Renal cortical epithelial cell (primary cell): ENCODE measurements at regions not wholly inside any gene's neighbourhood (a gene's known extent, or its start where the extent isn't known, plus 50 kb on each side); places are given as distances from the start of the nearest gene placed in this dataset.
"Not testable (repeated sequence)": the region's sequence is repeated elsewhere in the genome, so short reads cannot be mapped to it uniquely, and the experiment has no call there.

Experiments
- DNase-seq: peaks from one replicate; pipeline ENCODE4 v3.0.0-alpha.2; 2011; ENCODE audit warnings: low read depth

DNA sequence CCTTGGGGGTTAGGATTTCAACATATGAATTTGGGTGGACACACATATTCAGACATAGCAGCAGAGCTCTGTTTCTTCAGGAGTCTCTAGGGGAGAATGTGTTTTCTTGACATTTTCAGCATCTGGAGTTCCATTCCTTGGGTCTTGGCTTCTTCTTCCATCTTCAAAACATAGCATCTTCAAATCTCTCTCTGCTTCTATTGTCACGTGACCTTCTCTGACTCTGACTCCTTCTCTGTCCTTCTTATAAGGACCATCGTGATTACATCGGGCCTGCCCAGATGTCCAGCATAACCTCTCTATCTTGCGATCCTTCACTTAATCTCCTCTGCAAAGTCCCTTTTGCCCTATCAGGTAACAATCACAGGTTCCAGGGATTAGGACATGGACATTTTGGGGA lies 101.0 kb upstream of the CHD6 start:
- DNase-seq: no peak

DNA sequence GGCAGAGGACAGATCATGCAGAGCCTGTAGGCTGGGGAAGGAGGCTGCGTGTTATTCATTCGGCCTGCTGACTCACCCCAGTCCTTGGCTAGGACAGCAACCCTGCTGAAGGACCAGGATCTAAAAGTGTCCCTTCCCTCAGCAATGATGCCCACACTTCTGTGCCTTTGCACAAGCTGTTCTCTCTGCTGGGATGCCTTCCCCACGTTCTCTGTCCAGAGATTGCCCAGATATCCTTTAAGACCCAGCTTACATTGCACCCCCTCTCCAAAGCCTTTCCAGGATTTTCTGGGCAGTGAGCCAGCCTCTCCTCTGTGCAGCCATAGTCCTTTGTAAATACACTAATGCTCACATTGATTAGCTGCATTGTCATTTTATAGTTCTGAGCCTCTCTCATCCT lies 99.3 kb upstream of the CHD6 start:
- DNase-seq: no peak

DNA sequence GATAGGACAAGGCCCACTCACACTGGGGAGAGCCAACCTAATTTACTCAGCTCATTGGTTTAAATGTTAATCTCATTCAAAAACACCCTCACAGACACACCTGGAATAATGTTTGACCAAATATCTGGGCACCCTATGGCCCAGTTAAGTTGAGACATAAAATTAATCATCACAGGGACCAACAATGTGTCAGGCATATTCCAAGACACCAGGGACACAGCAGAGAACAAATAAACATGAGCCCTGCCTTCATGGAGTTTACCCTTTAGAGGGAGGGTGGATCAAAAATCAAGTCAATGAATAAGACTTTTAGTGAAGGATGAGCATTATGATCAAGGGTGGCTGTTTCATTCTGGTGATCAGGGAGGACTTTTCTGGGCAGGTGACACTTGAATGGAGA lies 98.7 kb upstream of the CHD6 start:
- no peak for DNase-seq

DNA sequence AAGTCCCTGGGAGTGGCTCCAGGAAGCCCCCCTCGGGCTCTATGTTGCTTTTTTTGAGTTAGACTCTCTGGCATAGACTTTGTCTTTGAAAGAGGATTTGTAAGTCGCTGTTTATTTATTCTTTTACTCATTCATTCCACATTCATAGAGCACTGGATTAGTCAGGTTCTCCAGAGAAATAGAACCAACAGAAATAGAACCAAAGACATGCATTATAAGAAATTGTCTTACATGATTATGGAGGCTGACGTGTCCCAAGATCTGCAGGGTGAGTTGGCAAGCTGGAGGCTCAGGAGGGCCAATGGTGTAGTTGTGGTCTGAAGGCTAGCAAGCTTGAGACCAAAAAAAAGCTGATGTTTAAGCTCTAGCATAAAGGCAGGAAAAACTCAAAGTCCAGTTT lies 98.3 kb upstream of the CHD6 start:
- DNase-seq: no peak

DNA sequence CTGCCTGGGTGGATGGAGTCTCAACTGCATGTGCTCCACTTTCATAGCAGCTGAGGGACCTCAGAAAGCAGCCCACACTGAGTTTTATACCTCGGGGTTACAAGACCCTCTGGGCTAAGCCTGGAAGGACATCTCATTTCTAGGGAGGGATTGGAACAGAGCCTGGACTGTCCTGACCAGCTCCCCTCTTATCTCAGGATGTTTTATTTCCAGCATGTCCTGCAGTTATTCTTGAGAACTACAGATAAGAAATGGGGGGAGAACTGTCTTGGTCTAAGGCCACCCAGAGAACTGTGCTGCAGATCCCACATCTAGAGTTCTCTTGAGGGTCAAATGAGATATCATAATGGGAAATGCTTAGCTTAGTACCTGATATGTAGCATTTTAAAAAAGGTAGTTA lies 97.3 kb upstream of the CHD6 start:
- DNase-seq: no peak

DNA sequence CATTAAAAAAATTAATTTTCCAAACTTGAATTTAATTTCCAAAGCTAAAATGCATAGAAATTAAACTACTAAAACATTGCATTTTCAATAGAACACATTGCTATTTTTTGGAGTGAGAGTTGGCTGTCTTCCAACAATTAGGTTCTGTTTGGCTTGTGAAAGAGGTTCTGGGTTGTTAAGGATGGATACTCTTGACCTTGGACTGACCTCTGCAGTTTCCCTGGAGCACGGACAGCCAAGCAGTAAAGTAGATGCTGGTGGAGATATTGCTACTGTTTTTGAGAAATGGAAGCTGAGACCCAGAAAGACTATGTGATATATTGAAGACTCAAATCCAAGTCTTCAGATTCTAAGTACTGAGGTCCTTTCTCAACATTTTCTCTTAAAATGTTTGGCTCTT lies 95.9 kb upstream of the CHD6 start:
- DNase-seq: no peak

DNA sequence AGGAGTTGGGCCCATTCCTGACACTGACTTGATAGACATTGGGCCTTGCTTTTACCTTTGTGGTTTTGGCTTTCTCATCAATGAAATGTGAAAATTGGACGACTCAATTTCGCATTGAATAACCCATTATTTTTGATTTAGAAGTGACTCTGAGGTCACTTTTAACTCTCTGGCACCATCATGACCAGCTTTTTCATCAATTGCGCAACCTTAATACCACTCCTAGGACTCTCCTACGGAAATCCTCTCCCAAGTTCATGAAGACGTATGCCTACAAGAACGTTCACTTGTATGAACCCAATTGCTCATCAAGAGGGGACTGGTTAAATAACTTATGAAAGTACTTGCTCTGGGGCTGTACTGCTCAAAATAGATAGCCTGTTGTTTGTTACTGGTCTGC lies 86.7 kb upstream of the CHD6 start:
- DNase-seq: no peak

DNA sequence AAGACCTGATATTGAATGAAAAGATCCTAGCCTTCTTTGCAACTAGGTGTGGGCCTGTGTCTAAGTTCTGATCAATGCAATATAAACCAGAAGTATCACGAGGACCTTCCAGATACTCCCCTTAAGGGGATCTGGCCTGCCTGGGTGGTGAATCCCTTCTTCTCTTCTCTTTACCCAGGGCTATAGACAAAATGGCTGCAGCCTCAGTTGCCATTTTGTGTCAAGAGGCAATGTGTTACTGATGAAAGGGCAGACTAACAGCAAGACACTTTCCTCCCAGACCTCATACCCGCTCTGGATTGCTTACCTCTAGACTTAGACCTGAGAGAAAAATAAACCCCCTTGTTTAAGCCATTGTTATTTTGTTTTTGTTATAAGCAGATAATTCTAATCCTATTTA lies 84.5 kb upstream of the CHD6 start:
- no peak for DNase-seq

DNA sequence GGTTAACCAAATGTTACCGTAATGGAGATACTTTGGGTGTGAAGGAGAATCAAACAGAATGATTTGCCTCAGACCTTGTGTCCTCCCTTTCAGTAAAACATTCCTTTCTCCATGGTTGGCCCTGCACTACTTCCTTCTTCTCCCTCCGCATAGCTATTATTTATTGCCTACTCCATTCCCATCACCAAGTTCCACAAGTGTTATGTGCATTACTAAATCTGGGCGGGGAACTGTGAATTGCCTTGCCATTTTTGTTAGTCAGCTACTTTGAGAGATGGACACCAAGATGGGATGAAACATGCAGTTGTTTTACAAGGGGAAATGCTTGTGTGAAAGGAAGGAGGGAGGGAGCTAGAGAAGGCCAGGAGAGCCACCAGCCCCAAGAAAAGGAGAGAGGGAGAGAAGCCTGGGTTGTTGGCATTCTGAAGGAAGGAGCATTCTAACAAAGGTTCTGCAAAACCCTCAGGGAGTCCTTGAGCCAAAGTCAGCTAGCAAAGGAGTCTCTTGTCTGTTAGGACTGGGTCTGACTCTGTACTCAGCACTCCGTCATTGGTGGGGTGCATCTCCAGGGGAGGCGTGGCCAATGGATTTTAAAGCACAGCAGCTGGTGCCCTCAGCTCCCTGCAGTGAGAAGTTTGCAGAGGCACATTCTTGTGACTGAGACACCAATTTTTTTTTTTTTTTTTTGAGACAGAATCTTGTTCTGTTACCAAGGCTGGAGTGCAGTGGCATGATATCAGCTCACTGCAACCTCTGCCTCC lies 83.6 kb upstream of the CHD6 start:
- no peak for DNase-seq

DNA sequence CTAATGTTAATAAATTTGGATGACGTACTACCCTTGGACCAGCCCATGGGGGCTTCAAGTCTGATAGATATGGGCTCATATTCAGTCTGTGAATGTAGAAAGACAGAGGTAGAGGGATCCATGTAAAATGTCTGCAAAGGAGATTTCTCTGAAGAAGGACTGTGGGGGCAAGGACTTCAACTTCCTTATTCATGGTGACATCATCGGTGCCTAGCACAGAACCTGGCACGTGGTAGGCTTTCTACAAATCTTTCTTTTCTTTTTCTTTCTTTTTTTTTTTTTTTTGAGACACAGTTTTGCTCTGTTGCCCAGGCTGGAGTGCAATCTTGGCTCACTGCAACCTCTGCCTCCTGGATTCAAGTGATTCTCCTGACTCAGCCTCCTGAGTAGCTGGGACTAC lies 81.5 kb upstream of the CHD6 start:
- DNase-seq: not testable (repeated sequence)

DNA sequence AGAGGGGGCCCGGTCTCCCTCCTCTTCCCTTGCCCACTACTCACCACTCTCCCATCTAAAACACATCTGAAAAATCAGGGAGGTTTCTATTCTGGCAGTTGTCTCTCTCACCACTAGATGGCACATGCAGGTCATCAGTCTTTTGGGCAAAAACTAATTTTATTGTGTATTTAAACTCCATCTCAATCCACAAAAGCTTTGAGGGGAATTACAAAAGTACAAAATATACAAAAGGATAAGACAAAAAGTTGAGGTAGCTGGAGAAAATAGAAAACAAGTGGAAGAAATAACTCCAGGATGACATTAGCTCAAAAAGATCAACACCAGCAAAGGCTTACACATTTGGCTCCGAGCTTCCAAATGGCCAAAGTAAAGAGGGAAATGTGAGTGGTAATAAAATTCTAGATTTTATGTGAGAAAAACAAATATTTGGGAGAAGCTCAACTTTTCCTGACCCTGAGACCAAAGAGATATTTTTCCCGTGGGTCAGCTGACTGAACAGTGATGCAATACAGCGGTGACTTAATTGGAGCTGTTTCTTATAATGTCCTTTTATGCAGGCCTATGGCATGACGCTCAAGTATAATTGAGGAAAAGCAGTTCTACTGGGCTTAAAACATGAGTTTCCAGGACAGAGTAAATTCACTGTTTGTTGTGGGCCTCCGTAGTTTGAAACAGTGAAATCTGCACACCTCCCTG lies 79.8 kb upstream of the CHD6 start:
- peak; percentile 29 for DNase-seq

DNA sequence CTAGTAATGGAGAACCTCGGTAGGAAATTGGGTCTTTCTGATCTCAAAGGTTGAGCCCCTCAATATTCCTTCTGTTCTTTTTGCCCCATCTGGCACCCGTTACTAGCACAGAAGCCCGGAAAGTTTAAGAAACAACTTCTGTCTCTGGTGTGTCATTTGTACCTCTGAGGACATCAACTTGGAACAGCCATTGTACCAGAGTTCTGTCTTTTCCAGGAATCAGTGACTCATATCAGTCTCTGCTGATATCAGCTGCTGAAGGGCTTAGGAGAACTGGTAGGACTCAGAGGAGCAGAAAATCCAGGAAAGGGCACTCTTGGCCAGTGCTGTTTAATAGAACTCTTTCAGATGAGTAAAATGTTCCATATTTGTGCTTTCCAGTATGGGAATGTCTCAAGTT lies 78.3 kb upstream of the CHD6 start:
- DNase-seq: no peak

DNA sequence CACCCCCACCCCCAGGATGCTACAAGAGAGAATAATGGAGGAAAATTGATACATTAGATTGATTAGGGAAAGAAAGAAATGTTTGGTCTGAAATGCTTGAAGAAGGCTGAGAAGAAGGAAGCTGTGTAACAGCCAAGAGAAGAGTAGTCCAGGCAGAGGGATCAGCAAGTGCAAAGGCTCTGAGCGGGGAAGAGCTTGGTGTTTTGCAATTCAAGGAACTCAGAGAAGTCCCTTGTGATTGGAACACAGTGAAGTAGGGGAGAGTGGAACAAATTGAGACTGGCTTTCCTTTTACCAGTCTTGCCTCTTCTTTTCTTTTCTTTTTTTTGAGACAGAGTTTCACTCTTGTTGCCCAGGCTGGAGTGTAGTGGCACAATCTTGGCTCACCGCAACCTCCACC lies 76.6 kb upstream of the CHD6 start:
- DNase-seq: no peak

DNA sequence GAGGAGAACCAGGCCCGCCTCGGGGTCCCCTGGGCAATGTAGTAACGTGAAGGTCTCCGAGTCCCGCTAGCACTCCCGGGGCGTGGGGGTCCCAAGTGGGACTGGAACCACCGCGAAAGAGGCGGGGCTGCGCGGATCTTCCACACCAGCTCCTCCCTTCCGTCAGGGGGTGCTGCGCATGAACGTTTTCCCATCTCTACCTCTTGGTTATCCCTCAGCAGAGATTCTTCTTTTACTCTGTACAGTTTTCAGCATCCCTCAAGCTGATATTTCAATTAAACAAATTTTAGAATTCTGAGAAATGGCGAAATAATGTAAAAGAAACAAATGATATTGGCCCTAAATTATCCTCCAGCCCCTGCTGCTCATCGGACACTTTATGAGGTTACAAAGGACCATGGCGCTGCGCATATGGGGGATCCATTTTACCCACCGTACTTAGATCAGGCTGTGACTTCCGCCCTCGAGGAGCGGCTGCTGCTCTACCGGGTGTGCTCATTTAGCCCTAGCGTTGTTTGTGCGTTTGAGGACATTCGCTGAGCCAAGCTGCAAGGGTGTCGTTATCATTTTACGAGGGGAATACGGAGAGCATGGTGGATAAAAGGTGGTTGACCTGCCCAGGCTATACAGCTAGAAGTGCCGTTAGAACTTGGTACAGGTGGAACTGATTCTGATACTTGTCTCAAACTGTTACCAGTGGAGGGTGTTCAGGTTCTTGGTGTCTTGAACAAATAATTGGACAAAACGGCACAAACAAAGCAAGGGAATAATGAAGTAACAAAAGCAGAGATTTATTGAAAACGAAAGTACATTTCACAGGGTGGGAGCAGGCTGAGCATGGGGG lies 75.2 kb upstream of the CHD6 start:
- DNase-seq: peak; percentile 79

DNA sequence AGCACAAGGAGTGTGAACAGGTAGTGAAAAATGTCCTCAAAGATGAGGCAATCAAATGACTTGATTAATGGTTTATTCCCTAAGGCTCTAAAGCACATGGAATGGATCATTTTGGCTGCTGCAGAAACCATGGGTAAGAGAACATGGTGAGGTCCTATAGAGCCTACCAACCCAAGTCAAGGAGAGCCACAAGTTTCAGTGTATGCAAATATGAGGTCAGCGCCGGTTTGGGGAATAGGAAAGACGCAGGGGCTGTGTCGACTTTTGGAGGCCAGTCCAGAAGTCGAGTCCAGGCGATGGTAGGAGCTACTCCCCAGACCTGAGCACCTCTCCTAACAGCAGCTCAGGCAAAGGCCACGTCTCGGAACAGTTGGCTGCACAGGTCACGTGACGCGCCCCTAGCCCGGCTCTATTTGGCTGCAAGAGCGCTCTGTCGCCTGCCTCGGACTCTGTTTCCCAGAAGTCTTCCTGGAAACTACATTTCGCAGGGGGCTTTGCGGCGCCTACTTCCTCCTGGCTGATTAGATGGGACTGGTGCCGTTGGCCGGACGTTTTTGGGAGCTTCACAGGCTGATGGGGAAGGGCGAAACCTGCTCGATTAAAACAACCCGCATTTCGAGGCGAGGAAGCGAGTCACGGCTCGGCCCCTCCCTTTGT lies 74.4 kb upstream of the CHD6 start:
- DNase-seq: peak; percentile 50

DNA sequence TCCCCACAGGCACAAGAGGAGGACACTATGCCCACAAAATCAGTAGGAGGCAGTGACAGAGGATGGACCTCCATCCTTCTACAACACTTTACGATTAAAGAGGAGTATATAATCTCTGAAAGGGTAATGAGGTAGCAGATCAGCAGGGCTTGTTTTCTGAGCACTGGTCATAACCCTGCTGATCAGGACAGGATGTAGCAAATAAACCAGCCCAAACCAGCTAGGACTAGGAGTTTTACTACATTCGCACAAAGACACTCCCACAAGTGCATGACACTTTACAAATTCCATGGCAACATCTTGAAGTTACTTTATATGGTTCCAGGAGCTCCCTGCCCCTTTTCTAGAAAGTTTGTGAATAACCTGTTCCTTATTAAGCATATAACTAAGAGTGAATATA lies 73.3 kb upstream of the CHD6 start:
- DNase-seq: no peak

DNA sequence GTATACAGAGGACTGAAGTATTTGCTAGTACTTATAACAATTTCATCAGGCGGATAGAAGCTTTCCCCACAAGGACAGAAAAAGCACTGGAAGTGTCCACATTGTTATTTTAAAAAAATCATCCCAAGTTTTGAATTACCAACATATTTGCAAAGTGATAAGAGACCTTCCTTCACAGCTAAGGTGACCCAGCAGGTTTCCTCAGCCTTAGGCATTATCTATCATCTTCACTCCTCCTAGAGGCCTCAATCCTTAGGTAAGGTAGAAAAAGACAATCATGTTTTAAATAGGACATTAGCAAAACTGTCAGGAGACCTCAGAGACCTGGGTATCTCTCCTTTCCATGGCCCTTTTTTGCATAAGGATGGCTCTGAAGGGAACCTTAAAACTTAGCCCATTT lies 72.5 kb upstream of the CHD6 start:
- DNase-seq: no peak

DNA sequence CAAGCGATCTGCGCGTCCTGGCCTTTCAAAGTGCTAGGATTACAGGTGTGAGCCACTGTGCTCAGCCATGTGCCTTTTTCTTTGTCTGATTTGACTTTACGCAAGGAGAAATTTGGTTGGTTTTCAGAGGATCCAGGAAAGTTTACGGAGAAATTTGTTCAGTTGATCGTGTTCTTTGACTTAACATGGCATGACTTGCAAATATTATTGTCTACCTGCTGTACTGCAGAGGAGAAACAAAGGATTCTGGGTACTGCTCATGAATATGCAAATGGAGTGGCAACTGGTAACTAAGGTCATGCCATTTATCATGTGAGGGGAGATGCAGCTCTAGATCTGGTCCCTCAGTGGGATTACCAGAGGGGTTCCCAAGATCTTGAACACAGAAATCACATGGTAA lies 68.8 kb upstream of the CHD6 start:
- DNase-seq: no peak

DNA sequence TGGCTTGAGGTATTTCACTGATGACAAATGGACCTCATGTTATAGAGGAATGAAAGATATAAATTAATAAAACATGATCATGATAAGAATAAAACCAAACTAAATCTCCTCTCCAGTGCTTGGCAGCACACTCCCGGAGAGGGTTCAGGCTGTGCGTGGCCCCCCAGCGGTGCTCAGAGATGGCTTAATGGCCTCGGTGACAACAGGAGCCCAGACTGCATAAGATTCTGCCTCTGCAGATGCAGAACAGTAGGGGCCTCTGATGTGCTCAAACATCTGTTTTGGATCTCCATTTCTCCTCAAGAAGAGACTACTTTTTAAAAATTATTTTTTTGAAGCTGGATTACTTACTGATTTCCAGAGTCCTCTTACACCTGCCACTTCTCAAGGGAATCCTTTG lies 67.0 kb upstream of the CHD6 start:
- DNase-seq: not testable (repeated sequence)

DNA sequence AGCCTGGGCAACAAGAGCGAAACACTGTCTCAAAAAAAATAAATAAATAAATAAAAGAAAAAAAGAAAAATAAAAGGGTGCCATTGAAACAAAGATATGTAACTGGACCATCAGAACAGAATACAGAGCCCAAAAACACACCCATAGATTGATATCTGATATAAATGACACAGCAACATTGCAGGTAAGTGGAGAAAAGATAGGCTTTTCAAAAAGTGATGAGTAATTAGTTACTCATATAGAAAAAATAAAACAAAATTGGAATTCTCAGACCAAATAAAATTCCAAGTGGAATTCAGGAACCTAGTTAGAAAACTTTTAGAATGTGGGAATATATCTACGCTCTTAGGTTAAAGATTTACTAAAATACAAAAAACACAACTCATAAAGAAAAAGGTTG lies 60.6 kb upstream of the CHD6 start:
- DNase-seq: no peak

DNA sequence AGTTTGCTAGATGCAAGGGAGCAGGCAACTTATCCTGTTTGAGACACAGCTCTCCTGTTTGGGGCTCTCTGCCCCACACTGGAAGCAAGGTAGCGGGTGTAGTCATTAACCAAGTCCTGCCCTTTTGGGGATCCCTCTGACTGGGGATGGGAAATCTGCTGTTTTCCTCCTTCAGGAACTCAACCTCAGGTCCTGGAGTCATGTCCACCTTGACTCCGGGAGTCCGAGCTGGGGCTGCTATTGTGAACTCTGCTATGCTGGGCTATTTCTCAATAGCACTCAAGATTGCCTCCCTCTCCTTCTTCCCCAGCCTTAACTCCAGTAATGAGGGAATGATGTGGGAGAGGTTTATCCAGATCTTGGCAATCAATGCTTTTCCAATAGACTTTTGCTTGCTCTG lies 54.1 kb upstream of the CHD6 start:
- DNase-seq: no peak

DNA sequence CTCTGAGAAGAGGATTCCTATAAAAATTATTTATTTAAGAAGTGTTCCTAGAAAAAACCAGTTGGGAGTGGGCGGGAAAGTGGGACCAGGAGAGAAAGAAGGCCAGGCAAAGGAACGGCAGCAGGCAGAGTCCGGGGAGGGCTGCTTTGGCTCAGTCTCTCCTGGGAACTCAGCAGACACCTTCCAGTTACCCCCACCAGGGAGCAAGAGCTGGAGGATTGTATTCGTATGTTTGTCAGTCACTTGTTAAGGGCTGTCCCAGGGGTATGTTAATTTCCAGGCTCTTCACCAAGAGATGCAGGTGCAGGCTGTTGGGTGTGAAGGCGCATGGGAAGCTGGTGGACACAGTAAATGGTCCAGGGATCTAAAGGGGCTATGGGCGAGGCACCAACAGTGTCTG lies 53.0 kb upstream of the CHD6 start:
- DNase-seq: no peak
